Umbilical cord (tissue), 1 donor: ENCODE measurements at regions not wholly inside any gene's neighbourhood (a gene's known extent, or its start where the extent isn't known, plus 50 kb on each side); places are given as distances from the start of the nearest gene placed in this dataset.

ENCODE experiments used
- DNase-seq: peaks from one replicate; pipeline ENCODE4 v3.0.0-alpha.2; 2015; ENCODE audit warnings: low spot score

- no peak for DNase-seq
These were observed 113.8 kb upstream of the ARMC2 start for GRCh38 chr6:108734271-108734922.

GRCh38 chr6:108735310-108736001 is 112.8 kb upstream of the ARMC2 start:
- no peak for DNase-seq

GRCh38 chr6:108736002-108736361 is 112.2 kb upstream of the ARMC2 start:
- no peak for DNase-seq

GRCh38 chr6:108736832-108737231 is 111.4 kb upstream of the ARMC2 start:
- peak; percentile 82 for DNase-seq

GRCh38 chr6:108737594-108738546 is 110.4 kb upstream of the ARMC2 start:
- DNase-seq = peak; percentile 44

GRCh38 chr6:108738684-108739416 is 109.4 kb upstream of the ARMC2 start:
- no peak for DNase-seq

GRCh38 chr6:108739496-108740330 is 108.5 kb upstream of the ARMC2 start:
- no peak for DNase-seq

- DNase-seq = peak; percentile 18
These were observed 106.8 kb upstream of the ARMC2 start for GRCh38 chr6:108741331-108741989.

GRCh38 chr6:108742041-108742440 is 106.2 kb upstream of the ARMC2 start:
- no peak for DNase-seq

- no peak for DNase-seq
These were observed 103.8 kb upstream of the ARMC2 start for GRCh38 chr6:108744244-108744972.

- no peak for DNase-seq
These were observed 103.2 kb upstream of the ARMC2 start for GRCh38 chr6:108744996-108745395.

GRCh38 chr6:108745664-108746336 is 102.4 kb upstream of the ARMC2 start:
- no peak for DNase-seq

GRCh38 chr6:108746366-108746765 is 101.9 kb upstream of the ARMC2 start:
- no peak for DNase-seq

- peak; percentile 72 for DNase-seq
These were observed 101.2 kb upstream of the ARMC2 start for GRCh38 chr6:108746836-108747575.

GRCh38 chr6:108748055-108748454 is 100.2 kb upstream of the ARMC2 start:
- no peak for DNase-seq

- no peak for DNase-seq
These were observed 99.3 kb upstream of the ARMC2 start for GRCh38 chr6:108748959-108749358.

- DNase-seq = no peak
These were observed 97.4 kb upstream of the ARMC2 start for GRCh38 chr6:108750801-108751200.

GRCh38 chr6:108751282-108751681 is 96.9 kb upstream of the ARMC2 start:
- no peak for DNase-seq
